NCI-H226 (cell line): ENCODE measurements at regions not wholly inside any gene's neighbourhood (a gene's known extent, or its start where the extent isn't known, plus 50 kb on each side); places are given as distances from the start of the nearest gene placed in this dataset.

ENCODE experiments used
- DNase-seq: peaks from one replicate; pipeline ENCODE4 v3.0.0-alpha.2; 2015

DNA sequence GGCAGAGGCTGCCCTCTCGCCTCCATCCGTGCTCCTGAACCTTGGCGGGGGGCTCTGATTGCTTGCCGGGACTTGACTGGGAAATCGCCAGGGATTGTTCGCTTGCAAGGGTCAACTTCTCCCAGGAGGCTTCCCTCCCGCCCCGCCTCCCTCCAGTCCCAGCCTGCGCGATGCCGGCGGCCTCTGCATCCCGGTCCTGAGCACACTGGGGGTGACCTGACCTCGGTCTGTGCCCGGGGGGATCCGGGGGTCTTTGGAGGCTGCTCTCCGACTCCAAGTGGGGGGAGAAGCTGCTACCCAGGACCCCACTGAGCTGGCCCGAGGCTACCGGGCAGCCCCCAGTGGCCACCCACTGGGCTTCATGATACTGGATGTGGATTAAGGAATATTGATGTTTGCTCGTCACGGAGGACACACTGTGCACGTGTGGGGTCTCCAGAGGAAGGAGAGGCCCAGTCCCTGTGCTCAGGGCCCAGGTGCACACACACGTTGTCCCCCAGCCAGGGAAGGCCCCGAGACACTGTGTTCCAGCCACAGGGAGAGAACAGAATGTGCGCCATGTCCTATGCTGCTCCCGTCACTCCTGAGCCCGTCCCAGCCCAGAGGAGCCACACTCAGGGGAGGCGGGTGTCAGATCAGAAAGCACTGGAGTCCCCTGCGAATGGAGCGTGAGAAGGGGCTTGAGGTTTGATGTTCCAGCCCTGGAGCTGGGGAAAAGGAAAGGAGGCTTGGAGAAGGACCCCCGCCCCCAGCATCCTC, 55.9 kb upstream of the NKX1-1 start:
- no peak for DNase-seq

DNA sequence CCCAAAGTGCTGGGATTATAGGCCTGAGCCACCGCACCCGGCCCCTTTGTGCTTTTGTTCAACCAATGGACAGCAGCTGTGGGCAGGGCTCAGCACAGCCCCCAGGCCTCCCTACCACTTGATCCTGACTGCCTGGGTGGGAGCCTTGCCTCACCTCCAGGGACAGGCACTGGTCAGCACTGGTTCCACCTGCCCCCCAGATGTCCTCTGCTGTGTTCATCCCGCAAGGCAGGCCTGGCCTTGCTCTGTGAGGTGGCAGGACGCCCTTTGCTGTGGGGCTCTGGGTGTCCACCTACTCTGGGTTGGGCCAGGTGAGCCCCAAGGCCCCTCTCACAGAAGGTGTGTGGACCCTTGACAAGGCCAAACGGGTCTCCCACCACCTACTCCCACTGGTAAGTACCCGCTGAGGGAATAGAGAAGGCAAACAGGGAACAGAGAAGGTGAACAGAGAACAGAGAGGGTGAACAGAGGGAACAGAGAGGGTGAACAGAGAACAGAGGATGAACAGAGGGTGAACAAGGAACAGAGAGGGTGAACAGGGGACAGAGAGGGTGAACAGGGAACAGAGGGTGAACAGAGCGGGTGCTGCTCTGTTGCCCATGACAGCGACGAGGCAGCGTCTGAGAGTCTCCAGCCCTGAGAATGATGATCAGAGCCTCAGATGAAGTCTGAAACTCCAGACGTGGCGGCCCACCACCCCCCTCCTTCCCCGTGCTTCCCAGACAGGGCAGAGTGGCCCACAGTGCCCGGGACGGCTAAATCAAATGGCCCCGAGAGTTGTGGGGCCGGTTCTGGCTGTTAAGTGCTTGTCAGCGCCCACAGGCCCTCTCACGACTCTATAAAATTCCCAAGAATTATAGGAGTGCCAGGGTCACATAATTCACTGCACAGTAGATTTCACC, 55.0 kb upstream of the NKX1-1 start:
- no peak for DNase-seq

- DNase-seq = no peak
Observed at GRCh38 chr4:1459722-1460511, 53.7 kb upstream of the NKX1-1 start.

DNA sequence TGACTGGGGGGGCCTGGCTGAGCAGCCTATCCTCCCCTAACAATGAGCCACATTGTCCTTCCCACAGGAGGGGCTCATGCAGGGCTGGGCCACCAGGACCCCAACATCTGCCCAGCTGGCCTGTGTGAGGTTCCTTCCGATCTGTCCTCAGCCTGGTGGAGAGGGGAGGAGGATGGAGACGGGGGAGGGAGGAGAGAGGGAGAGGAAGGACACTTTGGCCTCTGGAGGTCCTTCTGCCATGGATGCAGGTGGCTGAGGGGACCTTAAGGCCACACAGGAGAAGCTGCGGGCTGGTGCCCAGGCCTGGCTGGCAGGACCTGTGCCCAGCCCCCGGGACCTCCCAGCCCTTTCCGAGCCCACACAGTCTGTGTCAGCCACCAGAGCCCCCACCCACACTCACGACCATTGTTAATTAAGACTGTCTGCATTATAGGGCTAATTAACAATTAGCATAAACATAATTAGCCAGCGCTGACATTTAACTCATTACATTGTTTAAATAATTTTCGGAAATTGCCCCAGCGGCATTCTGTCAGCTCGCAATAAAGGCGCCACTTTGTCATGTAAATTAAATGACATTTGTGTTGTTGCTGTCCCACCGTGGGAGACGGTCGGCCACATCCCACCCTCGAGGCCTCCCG, 53.0 kb upstream of the NKX1-1 start:
- DNase-seq = no peak

- DNase-seq = no peak
Observed at GRCh38 chr4:1458581-1458980, 52.3 kb upstream of the NKX1-1 start.
